Right atrium auricular region (tissue), 2 donors: ENCODE measurements at regions not wholly inside any gene's neighbourhood (a gene's known extent, or its start where the extent isn't known, plus 50 kb on each side); places are given as distances from the start of the nearest gene placed in this dataset.
"Not testable (repeated sequence)": the region's sequence is repeated elsewhere in the genome, so short reads cannot be mapped to it uniquely, and the experiment has no call there.

Experiments used
- DNase-seq: peaks from one replicate; pipeline ENCODE4 v3.0.0-alpha.2; 2019; ENCODE audit warnings: low spot score
- H3K27ac ChIP-seq, 2 donors: fragments of 200-600 bp; sonication (generic); 1 replicate in 1 of 2; 2 replicates in 1 of 2; pipeline ENCODE4 v1.5.1; 2016 to 2019
- H3K27me3 ChIP-seq, 2 donors: fragments of 200-600 bp; sonication (generic); one replicate each; pipeline versions ENCODE4 v1.5.1 to v1.6.0; 2017 to 2019
- H3K36me3 ChIP-seq: fragments of 200-600 bp; sonication (generic); one replicate; pipeline ENCODE4 v1.5.1; 2016
- H3K4me1 ChIP-seq, 2 donors: fragments of 200-600 bp; sonication (generic); one replicate each; pipeline versions ENCODE4 v1.5.1 to v1.6.0; 2017 to 2019
- H3K4me3 ChIP-seq, 2 donors: fragments of 200-600 bp; sonication (generic); 1 replicate in 1 of 2; 2 replicates in 1 of 2; pipeline ENCODE4 v1.5.1; 2017 to 2019; ENCODE audit warnings: mild to moderate bottlenecking in 1 of 2, moderate library complexity in 1 of 2
- H3K9me3 ChIP-seq, 2 donors: fragments of 200-600 bp; sonication (generic); one replicate each; pipeline ENCODE4 v1.5.1; 2019
- TF ChIP-seq, protein P1 (sequence below), 2 donors: fragments of 200-600 bp; sonication (generic); IDR thresholded peaks; one replicate each; pipeline ENCODE4 v1.5.1; 2019; ENCODE audit warnings: antibody characterized with exemption in 2 of 2

DNA sequence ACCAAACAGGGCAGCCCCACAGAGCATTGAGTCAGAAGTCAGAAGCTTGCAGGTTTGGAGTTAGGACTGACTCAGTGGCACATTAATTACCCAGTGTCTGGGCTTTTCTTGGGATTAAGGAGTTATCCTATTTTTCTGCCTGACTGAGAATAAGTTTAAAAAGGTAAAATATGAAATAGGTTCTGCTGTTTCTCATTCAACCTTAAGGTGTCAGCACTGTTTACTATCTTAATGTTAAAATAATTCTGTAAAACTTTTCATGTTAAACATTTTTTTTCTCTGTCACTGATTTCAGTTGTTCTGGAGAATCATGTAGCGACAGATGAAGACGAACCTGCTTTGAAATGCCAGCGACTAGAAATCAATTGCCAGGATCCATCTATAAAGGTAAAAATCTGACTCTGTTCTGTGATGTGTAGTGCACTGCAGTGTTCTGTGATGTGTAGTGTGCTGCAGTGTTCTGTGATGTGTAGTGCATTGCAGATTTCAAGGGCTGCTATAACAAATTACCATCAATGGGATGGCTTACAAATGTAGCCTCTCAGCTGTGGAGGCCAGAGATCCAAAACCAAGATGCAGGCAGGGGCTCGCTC is 128.0 kb downstream of the LAT start:
- no peak for DNase-seq
- no peaks in the 10 kb centered on the region for H3K36me3 ChIP-seq
- H3K9me3 ChIP-seq = no peaks in the 10 kb centered on the region
- H3K4me1 ChIP-seq = peaks cover 0 to 21% of the 10 kb centered on the region in 2 donors
- no peak overlapping the region for H3K4me3 ChIP-seq
- H3K27me3 ChIP-seq = no peaks in the 10 kb centered on the region
- H3K27ac ChIP-seq = no peak overlapping the region
- TF ChIP-seq, protein P1, sequence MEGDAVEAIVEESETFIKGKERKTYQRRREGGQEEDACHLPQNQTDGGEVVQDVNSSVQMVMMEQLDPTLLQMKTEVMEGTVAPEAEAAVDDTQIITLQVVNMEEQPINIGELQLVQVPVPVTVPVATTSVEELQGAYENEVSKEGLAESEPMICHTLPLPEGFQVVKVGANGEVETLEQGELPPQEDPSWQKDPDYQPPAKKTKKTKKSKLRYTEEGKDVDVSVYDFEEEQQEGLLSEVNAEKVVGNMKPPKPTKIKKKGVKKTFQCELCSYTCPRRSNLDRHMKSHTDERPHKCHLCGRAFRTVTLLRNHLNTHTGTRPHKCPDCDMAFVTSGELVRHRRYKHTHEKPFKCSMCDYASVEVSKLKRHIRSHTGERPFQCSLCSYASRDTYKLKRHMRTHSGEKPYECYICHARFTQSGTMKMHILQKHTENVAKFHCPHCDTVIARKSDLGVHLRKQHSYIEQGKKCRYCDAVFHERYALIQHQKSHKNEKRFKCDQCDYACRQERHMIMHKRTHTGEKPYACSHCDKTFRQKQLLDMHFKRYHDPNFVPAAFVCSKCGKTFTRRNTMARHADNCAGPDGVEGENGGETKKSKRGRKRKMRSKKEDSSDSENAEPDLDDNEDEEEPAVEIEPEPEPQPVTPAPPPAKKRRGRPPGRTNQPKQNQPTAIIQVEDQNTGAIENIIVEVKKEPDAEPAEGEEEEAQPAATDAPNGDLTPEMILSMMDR (IDR thresholded peaks at IDR 0.05) = peak in 1 of 2 donors; percentile 19

DNA sequence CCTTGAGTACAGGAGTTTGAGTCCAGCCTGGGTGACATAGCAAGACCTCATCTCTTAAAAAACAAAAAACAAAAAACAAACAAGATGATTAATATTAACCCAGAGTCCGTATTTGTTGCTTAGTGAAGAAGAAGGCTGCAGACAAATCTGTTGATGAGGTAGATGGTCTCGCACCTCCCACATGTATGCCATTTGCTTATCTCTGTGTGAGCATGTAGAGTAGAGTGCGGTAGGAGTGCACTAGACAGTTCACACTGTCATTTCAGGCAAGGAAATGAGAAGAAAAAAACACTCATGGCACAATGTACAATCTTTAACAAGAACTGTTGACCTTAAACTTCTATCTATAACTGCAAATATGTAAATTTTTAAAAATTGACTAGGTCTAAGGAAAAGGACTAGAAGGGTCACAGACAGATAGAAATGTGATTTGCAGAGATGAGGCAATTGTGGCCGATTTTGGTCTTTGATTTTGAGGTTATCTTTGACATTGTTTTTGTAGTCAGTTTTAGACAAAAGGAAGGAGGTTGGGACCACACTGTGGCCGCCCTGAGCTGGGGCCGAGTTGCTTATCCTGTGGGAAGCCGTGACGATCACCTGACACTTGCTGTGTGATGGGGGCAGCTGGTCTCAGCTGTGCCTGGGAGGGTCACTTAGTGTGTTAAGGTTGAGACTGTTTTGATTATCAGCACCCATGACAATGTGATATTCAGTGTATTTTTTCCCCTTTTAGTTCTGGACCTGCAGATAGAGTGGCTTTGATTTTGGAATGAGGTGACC is 127.2 kb downstream of the LAT start:
- not testable (repeated sequence) for H3K27me3 ChIP-seq, DNase-seq, H3K4me3 ChIP-seq, H3K36me3 ChIP-seq, H3K27ac ChIP-seq, H3K9me3 ChIP-seq
- peaks cover 0 to 21% of the 10 kb centered on the region in 2 donors for H3K4me1 ChIP-seq

DNA sequence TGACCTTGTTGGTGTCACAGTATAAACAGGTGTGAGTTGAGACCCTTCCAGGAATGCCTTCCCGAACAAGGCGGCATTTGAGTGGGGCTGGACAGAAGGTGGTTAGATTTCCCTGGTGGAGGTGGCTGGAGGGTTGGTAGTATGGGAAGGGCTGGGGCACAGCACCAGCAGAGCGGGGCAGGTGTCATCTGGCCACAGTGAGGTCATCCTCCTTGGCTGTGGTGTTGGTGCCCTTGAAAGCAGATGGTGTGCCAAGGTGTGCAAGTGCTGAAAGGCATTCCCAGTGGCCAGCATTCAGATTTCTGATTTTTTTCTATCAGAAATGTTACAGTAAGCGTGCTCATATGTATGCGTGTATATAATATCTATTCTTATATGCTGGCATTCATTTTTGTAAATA is 126.6 kb downstream of the LAT start:
- Histone ChIP-seq H3K36me3 (no peaks in the 10 kb centered on the region), H3K4me3 (no peak overlapping the region), H3K9me3 (no peaks in the 10 kb centered on the region), H3K27me3 (no peaks in the 10 kb centered on the region), H3K4me1 (peaks cover 0 to 20% of the 10 kb centered on the region in 2 donors), H3K27ac (no peak overlapping the region)
- TF ChIP-seq, protein P1 (IDR thresholded peaks at IDR 0.05) = no peak
- DNase-seq = no peak

DNA sequence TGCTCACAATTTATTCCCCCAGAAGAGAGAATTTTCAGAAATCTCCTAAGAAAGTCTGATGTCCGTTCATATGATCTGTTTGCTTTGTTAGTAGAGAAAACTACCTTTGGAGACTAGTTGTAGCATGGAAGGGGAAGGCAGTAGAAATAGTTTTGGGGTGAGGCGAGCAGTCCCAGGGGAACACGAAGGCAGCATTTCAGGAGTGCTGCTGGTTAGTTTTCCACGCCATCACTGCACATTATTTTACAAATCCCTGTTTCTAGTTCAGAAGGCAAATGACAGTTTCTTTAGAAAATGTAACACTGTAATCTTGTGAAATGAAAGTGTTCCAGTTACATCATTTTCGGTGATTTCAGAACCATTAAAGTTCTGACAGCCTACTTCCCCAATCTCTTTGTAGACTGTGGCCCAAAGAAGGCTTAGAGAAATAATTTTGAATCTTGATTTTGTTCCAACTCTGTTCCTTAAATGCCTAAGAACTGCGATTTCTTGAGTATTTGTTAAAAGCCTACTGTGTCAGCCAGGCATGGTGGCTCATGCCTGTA is 123.8 kb downstream of the LAT start:
- not testable (repeated sequence) for H3K36me3 ChIP-seq, H3K27me3 ChIP-seq, H3K4me3 ChIP-seq, H3K9me3 ChIP-seq, DNase-seq, H3K4me1 ChIP-seq
- H3K27ac ChIP-seq = peak overlapping the region in 1 of 2 donors; percentile 35

DNA sequence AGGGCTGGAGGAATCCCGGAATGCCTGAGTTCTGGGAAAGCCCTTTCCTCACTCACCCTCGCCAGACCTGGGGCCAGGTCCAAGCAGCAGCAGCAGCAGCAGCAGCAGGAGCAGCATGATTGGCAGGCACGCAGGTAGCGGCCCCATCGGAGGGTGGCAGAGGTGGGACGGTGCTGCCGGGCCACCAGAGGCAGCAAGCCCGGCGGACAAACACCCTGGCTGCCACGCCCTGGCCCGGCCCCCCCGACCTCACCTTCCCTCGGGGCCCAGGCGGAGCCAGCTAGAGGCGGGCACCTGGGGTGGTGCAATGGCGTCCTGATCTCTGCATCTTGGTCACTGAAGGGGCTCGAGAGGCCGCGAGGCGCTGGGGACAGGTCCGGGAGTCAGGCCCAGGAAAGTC is 122.4 kb downstream of the LAT start:
- Histone ChIP-seq H3K4me3 (no peak overlapping the region), H3K27me3 (no peaks in the 10 kb centered on the region), H3K9me3 (no peaks in the 10 kb centered on the region), H3K4me1 (no peaks in the 10 kb centered on the region), H3K36me3 (no peaks in the 10 kb centered on the region), H3K27ac (no peak overlapping the region)
- TF ChIP-seq, protein P1 (IDR thresholded peaks at IDR 0.05) = no peak
- no peak for DNase-seq

DNA sequence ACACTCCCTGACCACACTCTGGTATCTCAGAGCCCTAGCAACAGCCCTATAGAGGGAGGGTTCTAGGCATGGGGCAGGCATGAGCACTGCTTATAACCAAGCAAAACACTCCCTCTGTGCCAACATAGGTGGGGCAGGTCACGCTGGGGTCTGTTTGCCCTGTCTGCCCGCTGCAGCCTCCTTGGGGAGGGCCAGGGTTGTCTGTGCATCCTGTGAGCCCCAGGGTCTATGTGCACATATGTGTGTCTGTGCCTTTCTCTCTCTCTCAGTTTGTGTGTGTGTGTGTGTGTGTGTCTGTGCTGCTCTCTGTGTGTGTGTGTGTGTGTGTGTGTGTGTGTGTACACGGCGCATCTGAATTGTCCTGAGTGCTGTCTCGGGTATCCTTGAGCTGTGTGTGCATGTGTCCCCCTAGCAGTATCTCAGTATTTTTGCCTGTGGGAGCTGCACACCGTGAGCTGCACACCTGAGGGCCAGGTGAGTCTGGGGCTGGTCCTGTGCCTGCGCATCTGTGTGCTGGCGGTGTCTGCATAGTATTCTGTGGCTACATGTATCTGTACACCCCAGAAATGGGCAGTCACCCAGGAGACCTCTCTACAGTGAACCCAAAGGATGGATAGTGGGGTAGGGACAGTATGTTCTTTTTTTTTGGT is 121.5 kb downstream of the LAT start:
- H3K36me3 ChIP-seq, H3K9me3 ChIP-seq, H3K4me1 ChIP-seq, DNase-seq, H3K4me3 ChIP-seq, H3K27ac ChIP-seq, H3K27me3 ChIP-seq: not testable (repeated sequence)

DNA sequence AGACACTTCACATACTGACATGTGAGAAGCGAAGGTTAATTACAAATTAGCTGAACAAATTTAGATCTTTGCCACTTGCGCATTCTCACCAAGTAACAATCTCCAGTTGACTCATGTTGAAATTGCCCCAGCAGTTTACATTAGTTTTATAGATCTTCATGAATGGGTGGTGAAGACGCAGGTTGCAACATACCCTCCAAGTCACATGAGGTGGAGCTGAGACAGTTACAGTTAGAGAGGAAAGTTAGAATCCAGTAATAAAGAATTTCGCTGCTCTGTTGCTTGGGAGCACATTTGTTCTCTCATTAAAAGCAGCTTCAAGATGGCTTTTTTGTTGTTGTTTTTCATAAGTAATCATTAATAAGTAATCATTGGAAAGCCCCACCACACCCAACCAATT is 119.7 kb downstream of the LAT start:
- not testable (repeated sequence) for DNase-seq, H3K9me3 ChIP-seq, H3K4me3 ChIP-seq, H3K27ac ChIP-seq, H3K36me3 ChIP-seq, H3K4me1 ChIP-seq, H3K27me3 ChIP-seq

DNA sequence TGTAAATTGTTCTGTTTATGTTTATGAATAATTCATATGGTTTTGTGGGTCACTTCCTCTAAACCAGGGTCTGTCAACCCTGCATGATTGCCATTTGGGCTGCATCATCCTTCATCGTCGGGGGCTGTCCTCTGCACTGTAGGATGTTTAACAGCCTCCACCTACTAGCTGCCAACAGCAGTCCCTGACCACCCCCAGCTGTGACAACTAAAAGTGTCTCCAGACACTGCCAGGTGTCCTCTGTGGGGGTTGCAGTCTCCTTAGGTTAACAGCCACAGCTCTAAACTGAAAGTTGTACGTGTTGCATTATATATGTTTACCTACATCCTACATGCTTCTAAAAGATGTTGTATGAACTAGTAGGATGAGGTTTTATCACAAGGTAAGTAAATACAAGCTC is 113.1 kb downstream of the LAT start:
- H3K36me3 ChIP-seq, H3K4me3 ChIP-seq, H3K4me1 ChIP-seq, H3K27ac ChIP-seq, H3K9me3 ChIP-seq, H3K27me3 ChIP-seq, DNase-seq: not testable (repeated sequence)
